HL-60 (cell line): ENCODE measurements at regions not wholly inside any gene's neighbourhood (a gene's known extent, or its start where the extent isn't known, plus 50 kb on each side); places are given as distances from the start of the nearest gene placed in this dataset.

ENCODE experiments used
- GABPA ChIP-seq: IDR thresholded peaks from 2 replicates; pipeline ENCODE4 v1.6.1; 2012; ENCODE audit warnings: low read depth
- POLR2AphosphoS5 ChIP-seq: IDR thresholded peaks from 2 replicates; pipeline ENCODE4 v1.6.1; 2012; ENCODE audit warnings: low read depth
- TF ChIP-seq, protein P1 (sequence below): IDR thresholded peaks from one replicate; pipeline ENCODE4 v1.5.1; 2011; ENCODE audit warnings: low read length, control low read depth, inconsistent platforms; ENCODE audit not compliant: insufficient read depth

DNA sequence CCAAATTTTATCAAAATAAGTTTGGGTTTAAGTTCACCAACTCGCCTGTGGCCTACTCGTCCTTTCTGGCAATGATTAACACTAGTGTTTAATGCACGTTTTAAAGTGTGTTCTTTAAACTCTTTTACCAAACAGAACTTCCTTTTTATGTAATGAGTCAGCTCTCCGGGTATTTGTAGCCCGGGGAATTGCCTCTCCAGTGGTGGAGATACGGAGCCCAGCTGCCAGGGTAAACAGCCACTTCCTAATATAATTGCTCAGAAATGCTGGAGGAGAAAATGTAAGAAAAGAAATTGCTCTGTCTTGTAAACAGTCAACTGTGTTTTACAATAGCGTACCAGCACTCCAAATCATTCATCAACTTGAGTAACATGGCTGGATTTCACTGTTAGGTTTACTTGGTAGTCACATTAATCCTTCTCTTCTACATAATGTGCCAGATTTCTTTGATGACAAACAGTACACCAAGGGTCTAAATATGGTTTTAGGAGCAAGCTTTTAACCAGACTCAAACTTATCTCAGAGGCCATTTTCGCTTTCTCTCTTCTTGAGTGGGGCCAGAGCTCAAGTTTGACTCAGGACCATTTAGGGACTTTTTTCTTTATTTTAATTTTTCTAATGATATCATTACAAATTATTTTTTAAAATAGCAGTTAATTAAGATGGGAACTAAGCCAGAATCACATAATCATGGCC is 101.2 kb upstream of the SLC38A2 start:
- TF ChIP-seq, protein P1, sequence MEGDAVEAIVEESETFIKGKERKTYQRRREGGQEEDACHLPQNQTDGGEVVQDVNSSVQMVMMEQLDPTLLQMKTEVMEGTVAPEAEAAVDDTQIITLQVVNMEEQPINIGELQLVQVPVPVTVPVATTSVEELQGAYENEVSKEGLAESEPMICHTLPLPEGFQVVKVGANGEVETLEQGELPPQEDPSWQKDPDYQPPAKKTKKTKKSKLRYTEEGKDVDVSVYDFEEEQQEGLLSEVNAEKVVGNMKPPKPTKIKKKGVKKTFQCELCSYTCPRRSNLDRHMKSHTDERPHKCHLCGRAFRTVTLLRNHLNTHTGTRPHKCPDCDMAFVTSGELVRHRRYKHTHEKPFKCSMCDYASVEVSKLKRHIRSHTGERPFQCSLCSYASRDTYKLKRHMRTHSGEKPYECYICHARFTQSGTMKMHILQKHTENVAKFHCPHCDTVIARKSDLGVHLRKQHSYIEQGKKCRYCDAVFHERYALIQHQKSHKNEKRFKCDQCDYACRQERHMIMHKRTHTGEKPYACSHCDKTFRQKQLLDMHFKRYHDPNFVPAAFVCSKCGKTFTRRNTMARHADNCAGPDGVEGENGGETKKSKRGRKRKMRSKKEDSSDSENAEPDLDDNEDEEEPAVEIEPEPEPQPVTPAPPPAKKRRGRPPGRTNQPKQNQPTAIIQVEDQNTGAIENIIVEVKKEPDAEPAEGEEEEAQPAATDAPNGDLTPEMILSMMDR: no peak
- no peak for TF ChIP-seq POLR2AphosphoS5
- TF ChIP-seq GABPA: no peak
